GM18907 (cell line): ENCODE measurements at regions not wholly inside any gene's neighbourhood (a gene's known extent, or its start where the extent isn't known, plus 50 kb on each side); places are given as distances from the start of the nearest gene placed in this dataset.
"Not testable (repeated sequence)": the region's sequence is repeated elsewhere in the genome, so short reads cannot be mapped to it uniquely, and the experiment has no call there.

Experiments
- ATAC-seq: cut with Tn5 transposase; IDR thresholded peaks from one replicate; pipeline ENCODE4 v1.9.1; 2021; ENCODE audit warnings: mild to moderate bottlenecking, moderate library complexity; ENCODE audit not compliant: unreplicated experiment

DNA sequence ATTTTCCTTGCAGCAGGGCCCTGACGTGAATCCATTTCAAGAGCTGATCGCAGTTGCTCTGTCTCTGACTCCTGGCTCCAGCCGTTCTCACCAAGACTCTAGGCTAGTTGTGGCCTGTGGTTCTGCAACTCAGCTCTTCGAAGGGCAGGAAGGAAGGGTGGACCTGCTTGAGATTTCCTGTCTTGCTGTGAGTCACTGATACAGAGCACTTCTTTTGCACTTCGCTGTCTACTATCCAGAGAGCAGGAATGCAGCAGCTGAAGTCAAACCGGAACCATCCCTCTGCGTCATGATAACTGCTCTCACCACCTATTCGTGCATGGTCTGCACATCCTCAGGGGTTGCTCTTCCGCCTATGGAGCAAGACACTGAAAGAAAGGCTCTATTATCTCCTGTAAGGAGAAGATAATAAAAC is 59.7 kb downstream of the RAP2B start:
- peak; percentile 98 for ATAC-seq

DNA sequence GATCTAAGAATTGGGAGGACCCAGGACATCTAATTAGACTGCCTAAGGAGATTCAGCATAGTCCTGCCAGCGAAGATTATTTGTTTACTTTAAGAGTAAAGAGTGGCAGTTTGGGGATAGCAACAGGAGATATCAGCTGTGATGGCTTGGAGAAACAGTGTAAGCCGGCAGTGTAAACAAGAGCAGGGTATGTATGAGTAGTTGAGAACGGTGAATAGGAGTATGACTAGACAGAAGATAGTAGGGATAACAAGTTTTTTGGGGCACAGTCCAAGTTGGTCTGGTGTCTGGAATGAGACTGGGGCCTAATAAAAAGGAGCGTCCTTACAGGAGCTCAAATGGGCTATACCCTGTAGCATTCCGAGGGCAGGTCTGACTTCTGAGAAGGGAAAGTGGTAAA is 64.9 kb downstream of the RAP2B start:
- ATAC-seq, result not testable (repeated sequence)

DNA sequence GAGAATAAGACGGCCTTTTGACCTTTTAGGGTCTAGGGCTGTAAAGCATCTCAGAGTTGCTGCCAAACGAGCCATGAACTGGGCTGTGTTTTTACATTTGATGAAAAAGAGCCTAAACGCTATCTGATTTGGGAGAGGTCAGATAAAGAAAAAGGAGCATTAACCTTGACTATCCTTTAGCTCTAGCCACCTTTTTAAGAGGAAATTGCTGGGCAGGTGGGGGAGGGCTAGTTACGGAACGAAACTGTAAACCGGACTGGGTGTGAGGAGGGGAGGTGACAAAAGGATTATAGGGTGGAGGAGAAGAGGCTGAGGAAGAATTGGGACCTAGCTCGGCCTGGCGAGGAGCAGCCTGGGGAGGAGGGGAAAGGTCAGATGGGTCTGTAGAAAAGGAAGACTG is 68.4 kb downstream of the RAP2B start:
- not testable (repeated sequence) for ATAC-seq

DNA sequence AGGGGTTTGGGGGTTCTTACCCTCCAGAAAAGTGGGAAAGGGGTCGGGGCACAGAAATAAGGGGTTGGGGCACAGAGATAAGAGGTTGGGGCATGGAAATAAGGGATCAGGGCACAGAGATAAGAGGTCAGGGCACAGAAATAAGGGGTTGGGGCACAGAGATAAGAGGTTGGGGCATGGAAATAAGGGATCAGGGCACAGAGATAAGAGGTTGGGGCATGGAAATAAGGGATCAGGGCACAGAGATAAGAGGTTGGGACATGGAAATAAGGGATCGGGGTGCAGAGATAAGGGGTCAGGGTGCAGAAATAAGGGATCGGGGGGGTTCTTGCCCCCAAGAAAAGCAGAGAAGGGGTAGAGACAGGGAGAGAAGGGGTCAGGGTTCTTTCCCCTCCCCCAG is 69.2 kb downstream of the RAP2B start:
- not testable (repeated sequence) for ATAC-seq

DNA sequence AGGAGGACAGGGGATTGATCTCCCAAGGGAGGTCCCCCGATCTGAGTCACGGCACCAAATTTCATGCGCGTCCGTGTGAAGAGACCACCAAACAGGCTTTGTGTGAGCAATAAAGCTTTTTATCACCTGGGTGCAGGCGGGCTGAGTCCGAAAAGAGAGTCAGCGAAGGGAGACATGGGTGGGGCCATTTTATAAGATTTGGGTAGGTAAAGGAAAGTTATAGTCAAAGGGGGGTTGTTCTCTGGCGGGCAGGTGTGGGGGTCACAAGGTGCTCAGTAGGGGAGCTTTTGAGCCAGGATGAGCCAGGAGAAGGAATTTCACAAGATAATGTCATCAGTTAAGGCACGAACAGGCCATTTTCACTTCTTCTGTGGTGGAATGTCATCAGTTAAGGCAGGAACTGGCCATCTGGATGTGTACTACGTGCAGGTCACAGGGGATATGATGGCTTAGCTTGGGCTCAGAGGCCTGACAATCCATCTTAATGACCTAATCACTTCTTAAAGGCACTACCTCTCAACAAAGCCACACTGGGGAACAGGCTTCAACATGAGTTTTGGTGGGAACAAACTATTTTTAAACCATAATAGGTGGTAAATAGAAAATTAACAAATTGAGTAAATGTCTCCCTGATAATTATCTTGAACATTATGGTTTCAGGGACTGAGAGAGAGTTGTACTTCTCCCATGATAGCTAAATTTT is 70.2 kb downstream of the RAP2B start:
- ATAC-seq, result not testable (repeated sequence)

DNA sequence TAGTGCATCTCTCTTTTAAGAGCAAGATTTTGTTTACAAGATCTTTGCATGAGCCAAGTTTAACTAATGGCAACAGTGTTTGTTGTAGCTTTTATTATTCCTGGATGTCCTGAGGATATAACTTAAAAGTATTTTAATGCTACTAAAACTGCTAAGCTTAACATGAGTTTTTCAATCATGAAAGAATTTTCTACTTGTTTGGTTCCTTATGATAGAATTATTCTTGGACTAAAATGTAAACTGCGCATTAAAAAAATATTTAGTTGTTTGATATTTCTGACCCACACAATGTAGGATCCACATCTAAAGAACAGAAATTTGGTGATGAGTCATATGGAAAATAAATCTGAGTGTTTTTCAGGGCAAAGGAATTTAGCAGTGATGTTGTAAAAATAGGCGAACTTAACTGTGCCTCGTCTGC is 70.8 kb downstream of the RAP2B start:
- no peak for ATAC-seq

DNA sequence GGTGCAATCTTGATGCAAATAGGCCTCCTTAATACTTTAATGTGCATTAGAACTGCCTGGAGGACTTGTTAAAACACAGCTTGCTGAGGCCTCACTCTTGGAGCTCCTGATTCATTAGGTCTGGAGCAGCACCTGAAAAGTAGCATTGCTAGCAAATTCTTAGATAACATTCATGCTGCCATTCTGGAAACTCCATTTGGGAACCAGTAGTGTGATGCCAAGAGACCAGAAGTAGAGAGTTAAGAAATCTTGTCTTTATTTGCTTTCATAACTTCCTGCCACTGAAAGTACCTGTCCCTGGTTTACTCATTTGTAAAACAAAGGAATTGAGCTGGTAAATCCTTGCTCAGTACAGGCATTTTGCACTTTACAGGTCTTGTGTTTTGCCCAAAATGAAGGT is 72.0 kb downstream of the RAP2B start:
- no peak for ATAC-seq

DNA sequence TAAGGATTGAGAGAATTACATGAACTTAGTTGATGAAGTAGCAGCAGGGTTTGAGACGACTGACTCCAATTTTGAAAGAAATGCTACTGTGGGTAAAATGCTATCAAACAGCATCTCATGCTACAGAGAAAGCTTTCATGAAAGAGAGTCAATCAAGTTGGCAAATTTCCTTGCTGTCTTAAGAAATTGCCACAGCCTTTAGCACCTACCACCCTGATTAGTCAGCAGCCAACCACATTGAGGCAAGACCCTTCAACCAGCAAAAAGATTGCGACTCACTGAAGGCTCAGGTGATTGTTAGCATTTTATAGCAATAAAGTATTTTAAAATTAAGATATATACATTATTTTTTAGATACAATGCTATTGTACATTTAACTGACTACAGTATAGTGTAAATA is 80.9 kb downstream of the RAP2B start:
- ATAC-seq, result no peak

DNA sequence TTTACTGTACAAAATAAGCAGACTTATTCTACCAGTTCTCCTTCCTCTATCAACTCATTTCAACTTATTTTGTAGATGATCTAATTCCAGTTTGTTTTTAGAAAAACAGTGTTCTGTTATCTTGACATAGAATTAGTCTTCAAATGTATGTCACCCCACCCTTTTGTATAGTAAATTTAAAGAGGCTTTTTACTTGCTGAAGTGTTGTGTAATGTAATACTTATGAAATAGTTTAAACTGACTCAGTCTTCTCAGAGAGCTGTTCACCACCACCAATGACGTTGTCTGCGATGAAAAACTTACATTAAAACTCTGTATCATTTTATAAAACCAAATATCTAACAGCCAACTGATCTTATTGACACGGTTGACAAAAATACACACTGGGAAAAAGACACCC is 82.9 kb downstream of the RAP2B start:
- ATAC-seq, result no peak

DNA sequence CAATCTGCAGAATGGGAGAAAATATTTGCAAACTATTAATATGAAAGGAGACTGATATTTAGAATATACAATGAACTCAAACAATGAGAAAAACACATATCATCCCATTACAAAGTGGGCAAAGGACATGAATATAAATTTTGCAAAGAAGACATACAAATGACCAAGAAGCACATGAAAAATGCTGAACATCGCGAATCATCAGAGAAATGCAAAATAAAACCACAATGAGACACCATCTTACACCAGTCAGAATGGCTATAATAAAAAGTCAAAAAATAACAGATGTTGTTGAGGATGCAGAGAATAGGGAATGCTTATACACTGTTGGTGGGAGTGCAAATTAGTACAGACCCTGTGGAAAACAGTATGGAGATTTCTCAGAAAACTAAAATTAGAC is 83.6 kb downstream of the RAP2B start:
- ATAC-seq, result no peak

DNA sequence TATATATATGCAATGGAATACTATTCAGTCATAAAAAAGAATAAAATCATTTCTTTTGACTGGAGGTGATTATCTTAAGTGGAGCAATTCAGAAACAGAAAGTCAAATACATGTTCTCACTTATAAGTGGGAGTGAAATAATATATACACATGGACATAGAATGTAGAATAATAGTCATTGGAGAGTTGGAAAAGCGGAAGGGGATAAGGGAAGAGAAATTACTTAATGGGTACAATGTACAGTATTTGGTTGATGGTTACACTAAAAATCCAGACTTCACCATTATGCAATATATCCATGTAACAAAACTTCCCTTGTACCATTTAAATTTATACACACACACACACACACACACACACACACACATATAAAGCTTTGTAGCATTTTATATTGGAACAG is 84.3 kb downstream of the RAP2B start:
- no peak for ATAC-seq

DNA sequence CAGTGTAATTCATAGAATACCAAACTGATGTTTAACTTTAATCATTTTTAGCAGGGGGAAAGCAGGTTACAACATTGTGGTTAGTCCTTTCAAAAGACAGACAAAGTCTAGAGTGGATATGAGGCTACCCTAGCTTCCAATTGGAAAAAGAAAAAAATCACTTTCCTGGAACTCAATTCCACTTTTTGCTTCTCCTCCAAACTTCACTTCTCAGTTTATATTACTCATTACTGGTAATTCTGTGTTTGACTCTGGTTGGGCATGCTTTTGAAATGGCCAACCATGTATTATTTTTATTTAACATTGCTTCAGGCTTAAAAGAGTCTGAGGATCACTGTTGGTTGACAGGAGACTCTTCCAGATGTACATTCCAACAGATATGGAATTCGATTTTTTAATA is 84.8 kb downstream of the RAP2B start:
- ATAC-seq, result no peak

DNA sequence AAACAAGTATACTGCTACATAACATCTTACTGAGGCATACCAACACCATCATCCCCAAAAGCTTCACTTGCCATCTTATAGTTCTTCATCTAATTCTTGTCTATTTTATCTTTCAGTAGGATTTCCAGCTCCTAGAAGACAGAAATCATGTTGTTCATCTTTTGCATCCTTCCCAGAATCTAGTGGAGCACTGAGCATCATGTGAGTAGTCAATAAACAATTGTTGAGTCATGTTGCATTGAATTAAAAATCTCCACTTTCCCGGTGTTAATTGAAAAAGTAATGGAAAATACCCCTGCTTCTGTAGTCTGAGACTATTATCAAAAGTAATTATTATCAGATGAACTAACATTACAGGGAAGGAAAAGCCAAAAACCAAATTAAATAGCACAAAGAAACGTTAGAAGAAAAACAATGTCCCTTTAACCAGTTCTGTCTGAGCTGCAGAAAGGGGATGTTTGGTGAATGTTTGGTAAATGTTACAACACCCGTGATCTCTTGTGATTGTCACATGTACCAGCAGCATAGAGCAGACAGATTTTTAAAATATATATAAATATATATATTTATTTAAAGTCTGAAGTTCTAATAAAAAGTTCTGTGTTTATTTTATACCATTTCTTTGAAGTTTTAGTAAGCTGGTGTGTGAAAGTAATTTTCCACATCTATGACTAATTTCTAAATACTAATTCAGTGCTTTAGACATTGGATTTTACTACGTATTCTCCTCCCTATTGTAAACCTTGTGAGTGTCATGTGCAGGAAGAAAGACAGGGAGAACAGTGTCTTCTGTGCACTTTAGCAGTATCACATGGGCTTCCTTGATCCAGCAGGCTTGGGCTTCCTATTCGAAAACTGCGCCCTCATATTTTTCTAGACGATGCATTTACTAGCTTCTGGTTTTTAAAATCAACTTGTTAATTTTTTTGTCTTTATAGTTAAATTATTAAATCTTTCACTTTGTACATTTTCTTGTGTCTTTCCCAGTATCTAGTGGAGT is 85.6 kb downstream of the RAP2B start:
- no peak for ATAC-seq

DNA sequence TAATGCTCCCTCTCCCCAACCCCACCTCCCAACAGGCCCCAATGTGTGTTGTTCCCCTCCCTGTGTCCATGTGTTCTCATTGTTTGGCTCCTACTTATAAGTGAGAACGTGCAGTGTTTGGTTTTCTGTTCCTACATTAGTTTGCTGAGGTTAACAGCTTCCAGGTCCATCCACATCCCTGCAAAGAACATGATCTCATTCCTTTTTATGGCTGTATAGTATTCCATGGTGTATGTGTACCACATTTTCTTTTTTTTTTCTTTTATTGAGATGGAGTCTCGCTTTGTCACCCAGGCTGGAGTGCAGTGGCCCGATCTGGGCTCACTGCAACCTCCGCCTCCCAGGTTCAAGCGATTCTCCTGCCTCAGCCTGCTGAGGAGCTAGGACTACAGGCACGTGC is 86.8 kb downstream of the RAP2B start:
- ATAC-seq, result not testable (repeated sequence)

DNA sequence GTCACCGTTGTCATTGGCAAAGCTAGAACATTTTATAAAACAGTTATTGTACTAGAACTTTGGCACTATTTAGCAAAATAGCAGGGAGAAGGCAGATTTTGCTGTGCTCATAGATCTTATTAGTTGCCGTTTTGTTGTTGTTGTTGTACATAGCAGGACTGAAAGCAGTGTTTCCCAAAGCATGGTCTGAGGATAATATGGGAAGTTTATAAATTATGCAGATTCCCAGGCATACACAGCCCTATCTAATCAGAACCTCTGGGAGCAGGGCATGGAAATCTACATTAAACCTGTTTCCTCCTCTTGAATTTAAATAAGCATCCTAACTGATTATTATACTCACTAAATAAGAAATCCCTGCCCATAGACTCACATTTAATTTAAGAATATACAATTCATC is 87.9 kb downstream of the RAP2B start:
- no peak for ATAC-seq

DNA sequence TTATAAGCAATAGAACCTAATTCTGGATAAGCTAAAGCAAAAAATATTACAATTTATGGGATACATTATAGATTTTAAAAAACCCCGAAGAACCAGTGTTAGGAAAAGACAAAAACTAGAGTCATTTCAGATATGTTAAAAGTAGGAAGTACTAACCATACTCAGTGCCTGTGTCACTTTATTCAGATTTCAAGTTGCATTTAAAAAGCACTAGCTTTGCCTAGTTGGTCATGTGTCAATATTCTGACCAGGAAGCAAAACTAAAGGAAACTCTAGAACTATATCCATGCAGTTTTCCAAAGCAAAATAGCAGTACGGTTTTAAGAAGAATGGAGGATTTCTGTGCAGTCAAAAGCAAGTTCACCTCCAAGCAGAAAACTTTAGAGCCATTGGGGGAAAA is 88.4 kb downstream of the RAP2B start:
- no peak for ATAC-seq

DNA sequence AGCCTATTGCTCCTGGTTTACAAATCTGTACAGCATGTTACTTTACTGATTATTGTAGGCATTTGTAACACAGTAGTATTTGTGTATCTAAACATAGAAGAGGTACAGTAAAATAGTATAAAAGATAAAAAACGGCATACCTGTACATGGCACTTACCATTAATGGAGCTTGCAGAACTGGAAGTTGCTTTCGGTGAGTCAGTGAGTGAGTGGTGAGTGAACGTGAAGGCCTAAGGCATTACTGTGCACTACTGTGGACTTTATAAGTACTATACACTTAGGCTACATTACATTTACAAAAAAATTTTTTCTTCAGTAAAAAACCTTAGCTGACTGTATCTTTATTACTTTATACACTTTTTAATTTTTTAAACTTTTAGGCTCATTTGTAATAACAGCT is 90.9 kb downstream of the RAP2B start:
- ATAC-seq, result no peak

DNA sequence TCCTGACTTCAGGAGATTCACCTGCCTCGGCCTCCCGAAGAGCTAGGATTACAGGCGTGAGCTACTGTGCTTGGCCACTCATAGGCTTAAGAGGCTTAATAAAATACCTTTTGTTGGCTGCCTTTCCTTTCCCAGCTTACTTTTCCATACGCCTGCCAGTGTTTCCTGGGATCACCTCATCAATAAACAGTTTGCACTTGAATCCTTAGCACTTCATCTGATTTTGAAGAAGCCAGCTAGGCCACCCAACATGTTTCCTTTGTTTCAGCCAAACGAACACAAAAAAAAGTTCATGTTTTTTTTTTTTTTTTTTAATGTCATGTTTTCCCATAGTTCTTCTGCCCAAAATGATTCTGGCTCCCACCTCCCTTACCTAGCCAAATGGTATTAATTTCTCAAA is 92.3 kb downstream of the RAP2B start:
- ATAC-seq, result no peak

DNA sequence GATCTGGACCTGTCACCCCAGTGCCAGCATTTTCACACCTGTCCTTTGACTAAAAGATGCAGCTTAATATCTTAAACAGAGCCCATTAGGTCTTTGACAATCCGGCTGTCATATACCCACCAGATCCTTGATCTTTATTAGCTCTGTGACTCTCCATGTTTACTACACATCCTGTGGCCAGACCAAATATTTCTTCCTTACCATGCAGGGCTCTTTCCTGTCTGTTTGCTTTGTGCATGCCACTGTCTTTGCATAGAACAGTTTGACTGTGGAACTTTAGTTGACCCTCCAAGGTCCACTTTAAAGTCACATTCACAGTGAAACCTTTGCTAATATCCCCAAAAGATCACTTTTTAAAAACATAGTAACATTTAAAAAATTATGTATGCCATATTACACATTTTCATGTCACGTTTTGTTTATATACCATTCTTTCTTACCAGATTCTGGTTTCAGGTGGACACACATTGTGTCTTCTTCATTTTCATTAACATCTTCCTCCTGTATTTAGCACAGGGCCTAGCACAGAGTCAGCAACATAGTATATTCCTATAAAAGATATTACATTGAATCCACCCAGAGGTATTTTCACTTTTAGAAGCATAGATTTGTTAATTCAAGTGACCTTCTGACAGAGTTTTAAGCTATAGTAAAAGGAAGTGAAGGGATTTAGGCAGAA is 95.8 kb downstream of the RAP2B start:
- no peak for ATAC-seq

DNA sequence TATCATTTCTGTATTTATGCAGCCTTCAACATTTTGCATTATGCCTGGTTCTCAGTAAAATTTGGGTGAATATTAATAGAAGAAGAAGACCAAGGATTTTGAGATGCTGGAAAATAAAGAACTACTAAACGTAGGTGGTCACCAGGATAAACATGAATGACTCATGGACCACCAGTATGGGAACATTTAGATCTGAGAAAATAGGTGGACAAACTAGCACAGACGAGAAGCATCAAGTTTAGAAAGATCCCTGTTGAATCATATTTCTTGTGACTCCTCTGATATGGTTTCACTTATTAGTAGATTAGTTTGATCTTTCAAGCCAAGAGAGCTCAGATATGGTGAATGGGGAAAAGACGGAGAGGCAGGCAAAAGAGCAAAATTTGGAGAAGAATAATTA is 97.9 kb downstream of the RAP2B start:
- ATAC-seq, result no peak

DNA sequence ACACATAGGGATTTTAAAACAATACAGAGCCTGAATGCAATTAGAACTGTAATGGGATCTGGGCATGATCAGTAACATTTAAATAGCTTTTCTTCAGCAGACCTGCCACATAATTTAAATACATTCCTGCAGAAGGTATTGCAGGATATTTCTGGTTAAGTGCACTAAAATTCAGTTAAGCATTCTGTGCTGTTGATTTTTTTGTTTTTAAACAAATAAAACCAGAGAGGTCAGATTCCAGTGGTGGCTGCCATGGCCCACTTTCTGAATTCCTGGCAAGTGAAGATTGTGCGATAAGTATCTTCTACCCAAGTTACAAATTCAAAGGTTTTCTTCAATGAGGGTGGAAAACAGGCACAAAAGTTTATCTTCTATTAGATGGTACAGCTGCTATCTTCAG is 98.7 kb downstream of the RAP2B start:
- no peak for ATAC-seq

DNA sequence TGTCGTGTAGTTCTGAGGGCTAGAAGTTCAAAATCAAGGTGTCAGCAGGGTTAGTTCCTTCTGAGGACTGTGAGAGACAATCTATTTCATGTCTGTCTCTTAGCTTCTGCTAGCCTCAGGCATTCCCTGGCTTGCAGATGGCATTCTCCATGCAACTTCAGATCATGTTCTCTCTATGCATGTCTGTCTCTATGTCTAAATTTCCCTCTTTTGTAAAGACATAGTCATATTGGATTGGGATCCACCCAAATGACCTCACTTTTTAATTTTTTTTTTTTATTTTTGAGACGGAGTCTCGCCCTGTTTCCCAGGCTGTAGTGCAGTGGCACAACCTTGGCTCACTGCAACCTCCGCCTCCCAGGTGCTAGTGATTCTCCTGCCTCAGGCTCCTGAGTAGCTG is 104.6 kb downstream of the RAP2B start:
- ATAC-seq, result no peak
